GM23338 (cell line): ENCODE measurements at regions not wholly inside any gene's neighbourhood (a gene's known extent, or its start where the extent isn't known, plus 50 kb on each side); places are given as distances from the start of the nearest gene placed in this dataset.

Source experiments
- ATAC-seq: fragments of 200-7000 bp; cut with Tn5 transposase; 3 replicates; pipeline ENCODE4 v1.9.1; 2020
- DNase-seq: peaks from one replicate; pipeline ENCODE4 v3.0.0-alpha.2; 2015; ENCODE audit warnings: low spot score
- H2AFZ ChIP-seq: fragments of 200-600 bp; sonication (generic); 2 replicates; pipeline ENCODE4 v1.8.0; 2016; ENCODE audit warnings: antibody characterized with exemption, mild to moderate bottlenecking, moderate library complexity
- H3F3A ChIP-seq: fragments of 200-600 bp; sonication (generic); replicated peaks from 2 replicates; pipeline ENCODE4 v1.8.0; 2017; ENCODE audit warnings: antibody characterized with exemption, mixed run types, low read depth
- H3K27ac ChIP-seq: fragments of 200-600 bp; sonication (generic); 2 replicates; pipeline ENCODE4 v1.6.1; 2016; ENCODE audit warnings: low read depth
- H3K27me3 ChIP-seq: fragments of 200-600 bp; sonication (generic); 2 replicates; pipeline ENCODE4 v1.8.0; 2016; ENCODE audit warnings: mild to moderate bottlenecking, mixed run types, moderate library complexity; ENCODE audit not compliant: insufficient read depth
- H3K36me3 ChIP-seq: fragments of 200-600 bp; sonication (generic); 2 replicates; pipeline ENCODE4 v1.8.0; 2016; ENCODE audit warnings: mild to moderate bottlenecking; ENCODE audit not compliant: insufficient read depth
- H3K4me1 ChIP-seq: fragments of 200-600 bp; sonication (generic); 2 replicates; pipeline ENCODE4 v1.8.0; 2016; ENCODE audit warnings: mild to moderate bottlenecking, moderate library complexity; ENCODE audit not compliant: insufficient read depth
- H3K4me2 ChIP-seq: fragments of 200-600 bp; sonication (generic); 2 replicates; pipeline ENCODE4 v1.7.1; 2017; ENCODE audit warnings: mixed run types
- H3K4me3 ChIP-seq: fragments of 200-600 bp; sonication (generic); 2 replicates; pipeline ENCODE4 v1.6.1; 2016; ENCODE audit warnings: mixed run types
- H3K79me2 ChIP-seq: fragments of 200-600 bp; sonication (generic); replicated peaks from 2 replicates; pipeline ENCODE4 v1.8.0; 2017; ENCODE audit warnings: mild to moderate bottlenecking; ENCODE audit not compliant: insufficient read depth
- H3K9me2 ChIP-seq: fragments of 200-600 bp; sonication (generic); 2 replicates; pipeline ENCODE4 v1.8.0; 2017; ENCODE audit not compliant: insufficient read depth
- H4K20me1 ChIP-seq: fragments of 200-600 bp; sonication (generic); replicated peaks from 2 replicates; pipeline ENCODE4 v1.8.0; 2017; ENCODE audit warnings: mild to moderate bottlenecking; ENCODE audit not compliant: insufficient read depth
- H3K27ac Mint-ChIP-seq: 2 replicates; pipeline ENCODE4 v1.8.0; 2020; ENCODE audit warnings: inconsistent platforms, mild to moderate bottlenecking, moderate library complexity, mixed read lengths
- H3K27me3 Mint-ChIP-seq: 3 replicates; pipeline ENCODE4 v1.8.0; 2022; ENCODE audit warnings: low read depth, mild to moderate bottlenecking, moderate library complexity, mixed read lengths, inconsistent platforms; ENCODE audit not compliant: insufficient read depth, poor library complexity
- H3K36me3 Mint-ChIP-seq: 3 replicates; pipeline ENCODE4 v1.8.0; 2021; ENCODE audit warnings: low read depth, mild to moderate bottlenecking, inconsistent platforms, moderate library complexity, mixed read lengths
- H3K4me1 Mint-ChIP-seq: 3 replicates; pipeline ENCODE4 v1.8.0; 2020; ENCODE audit warnings: mild to moderate bottlenecking, inconsistent platforms, mixed read lengths
- H3K4me3 Mint-ChIP-seq: 3 replicates; pipeline ENCODE4 v1.8.0; 2021; ENCODE audit warnings: moderate library complexity, mild to moderate bottlenecking, inconsistent platforms, mixed read lengths
- H3K9me3 Mint-ChIP-seq: 3 replicates; pipeline ENCODE4 v1.8.0; 2020; ENCODE audit warnings: moderate library complexity, mild to moderate bottlenecking, inconsistent platforms, mixed read lengths
- CTCF ChIP-seq, 2 experiments: fragments of 200-600 bp in 1 of 2; sonication (generic) in 1 of 2; conservative IDR thresholded peaks; 2 replicates each; pipeline versions ENCODE4 v1.5.1 to v1.6.1; 2016 to 2017; ENCODE audit warnings: antibody characterized with exemption in 2 of 2, low read depth in 2 of 2, mild to moderate bottlenecking in 2 of 2, moderate library complexity in 1 of 2
- ETS1 ChIP-seq: IDR thresholded peaks from 2 replicates; pipeline ENCODE4 v1.6.1; 2016; ENCODE audit warnings: antibody characterized with exemption
- EZH2 ChIP-seq: fragments of 200-600 bp; sonication (generic); IDR thresholded peaks from one replicate; pipeline ENCODE4 v1.8.0; 2017; ENCODE audit warnings: antibody characterized with exemption, mild to moderate bottlenecking, low read depth; ENCODE audit not compliant: unreplicated experiment
- JUNB ChIP-seq: IDR thresholded peaks from one replicate; pipeline ENCODE4 v1.6.1; 2016; ENCODE audit warnings: antibody characterized with exemption; ENCODE audit not compliant: unreplicated experiment
- REST ChIP-seq: IDR thresholded peaks from one replicate; pipeline ENCODE4 v1.6.1; 2018; ENCODE audit warnings: antibody characterized with exemption; ENCODE audit not compliant: unreplicated experiment
- STAT1 ChIP-seq: IDR thresholded peaks from one replicate; pipeline ENCODE4 v1.6.1; 2016; ENCODE audit warnings: antibody characterized with exemption; ENCODE audit not compliant: unreplicated experiment
- ZNF114 ChIP-seq: fragments of 250-450 bp; sonication (Bioruptor Pico); IDR thresholded peaks from 2 replicates; pipeline ENCODE4 v1.5.0; 2020; ENCODE audit warnings: mild to moderate bottlenecking, moderate library complexity
- ZNF331 ChIP-seq: fragments of 250-450 bp; sonication (Bioruptor Pico); IDR thresholded peaks from 2 replicates; pipeline ENCODE4 v1.5.0; 2020; ENCODE audit warnings: low read depth, mild to moderate bottlenecking, moderate library complexity

GRCh38 chr4:23365086-23365485, 524.8 kb downstream of the PPARGC1A start (continued):
- TF ChIP-seq CTCF (conservative IDR thresholded peaks at IDR 0.05; ENCODE audit: low read depth in 2 of 2) (no peak), ETS1 (no peak)

- Histone ChIP-seq H3K9me2 (no peaks in the 10 kb centered on the region), H4K20me1 (no peaks in the 10 kb centered on the region), H3K27me3 (no peaks in the 10 kb centered on the region), H3K27ac (no peak overlapping the region), H3K4me3 (no peak overlapping the region), H3K36me3 (no peaks in the 10 kb centered on the region; the same call in 1 of the 2 replicates), H3K4me2 (no peak overlapping the region), H3F3A (no peaks in the 10 kb centered on the region), H3K4me1 (no peaks in the 10 kb centered on the region), H3K79me2 (no peaks in the 10 kb centered on the region), H2AFZ (no peak overlapping the region)
- no peak for DNase-seq
- H3K27ac Mint-ChIP-seq = no peak overlapping the region
- peaks cover 3% of the 10 kb centered on the region; the same call in 2 of the 3 replicates for H3K4me1 Mint-ChIP-seq
- H3K27me3 Mint-ChIP-seq = no peaks in the 10 kb centered on the region
- no peak for TF ChIP-seq ZNF331 (CRISPR knock-in tag)
- no peak for ATAC-seq
- no peaks in the 10 kb centered on the region; the same call in 2 of the 3 replicates for H3K36me3 Mint-ChIP-seq
- H3K9me3 Mint-ChIP-seq = no peaks in the 10 kb centered on the region
- no peak overlapping the region for H3K4me3 Mint-ChIP-seq
Measured at GRCh38 chr4:23364167-23364566, 525.7 kb downstream of the PPARGC1A start.

GRCh38 chr4:23361453-23361852, 528.4 kb downstream of the PPARGC1A start:
- Histone ChIP-seq H3K27ac (no peak overlapping the region), H3K36me3 (no peaks in the 10 kb centered on the region; the same call in 1 of the 2 replicates)
- ATAC-seq = no peak
- TF ChIP-seq JUNB (no peak), REST (no peak), CTCF (conservative IDR thresholded peaks at IDR 0.05; ENCODE audit: low read depth in 2 of 2) (no peak), STAT1 (no peak), ZNF114 (CRISPR knock-in tag) (no peak), EZH2 (no peak)

More at GRCh38 chr4:23361453-23361852, 528.4 kb downstream of the PPARGC1A start:
- Histone ChIP-seq H3F3A (no peaks in the 10 kb centered on the region), H3K4me1 (no peaks in the 10 kb centered on the region), H3K4me3 (no peak overlapping the region), H3K79me2 (no peaks in the 10 kb centered on the region), H3K4me2 (no peak overlapping the region), H3K27me3 (no peaks in the 10 kb centered on the region), H3K9me2 (no peaks in the 10 kb centered on the region), H2AFZ (no peak overlapping the region), H4K20me1 (no peaks in the 10 kb centered on the region)
- H3K4me1 Mint-ChIP-seq = no peaks in the 10 kb centered on the region
- no peaks in the 10 kb centered on the region for H3K27me3 Mint-ChIP-seq
- H3K9me3 Mint-ChIP-seq = no peaks in the 10 kb centered on the region
- no peaks in the 10 kb centered on the region; the same call in 2 of the 3 replicates for H3K36me3 Mint-ChIP-seq
- no peak overlapping the region for H3K4me3 Mint-ChIP-seq
- no peak for DNase-seq
- no peak overlapping the region for H3K27ac Mint-ChIP-seq
